Right ventricle myocardium superior (tissue), 1 donor: ENCODE measurements at regions not wholly inside any gene's neighbourhood (a gene's known extent, or its start where the extent isn't known, plus 50 kb on each side); places are given as distances from the start of the nearest gene placed in this dataset.
A peak's percentile ranks its signal among the peaks of the same experiment; 100 is the strongest.
"Not testable (repeated sequence)": the region's sequence is repeated elsewhere in the genome, so short reads cannot be mapped to it uniquely, and the experiment has no call there.

Experiments
- ATAC-seq: fragments of 200-7000 bp; cut with Tn5 transposase; one replicate; pipeline ENCODE4 v1.9.1; 2020; ENCODE audit warnings: mild to moderate bottlenecking; ENCODE audit not compliant: poor library complexity
- DNase-seq: peaks from one replicate; pipeline ENCODE4 v3.0.0-alpha.2; 2020
- intact Hi-C: fragments of 100-400 bp; cut with DNase I; formaldehyde crosslinking; loops from one replicate; pipeline ENCODE4 v1.11.2; 2022
- donor health status: DM: no; HTN: yes; CAD: no; lungs with severe emphysema.

DNA sequence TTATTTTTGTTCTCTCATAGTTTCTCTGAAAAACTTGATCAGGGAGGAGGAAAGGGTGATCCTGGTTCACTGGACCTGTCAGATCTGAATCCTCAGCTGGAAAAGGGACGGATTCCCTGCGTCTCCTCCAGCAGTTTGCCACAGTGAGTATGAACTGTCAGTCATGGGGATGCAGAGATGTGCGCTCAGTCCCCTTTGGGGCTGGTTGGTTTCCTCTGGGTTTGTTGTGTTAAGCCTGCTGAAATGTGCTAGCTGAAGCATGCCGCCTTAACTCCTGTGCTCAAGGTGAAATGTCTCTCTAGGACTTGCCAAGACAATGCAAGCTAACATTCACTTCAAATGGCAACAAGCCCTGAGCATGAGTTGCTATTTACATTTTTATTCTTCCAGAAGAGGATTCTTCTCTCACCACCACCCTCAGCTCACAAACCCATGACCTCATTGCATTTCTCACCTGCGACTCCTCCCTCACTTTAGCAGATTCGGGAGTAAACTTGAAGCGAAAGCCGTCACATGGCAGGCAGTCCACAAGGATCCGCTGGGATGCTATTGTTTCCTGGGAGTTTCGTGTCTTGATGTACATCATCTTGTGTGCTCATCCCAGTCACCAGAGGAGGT is 192.9 kb upstream of the FZD8 start:
- ATAC-seq, result no peak
- intact Hi-C loops, result no loop called here
- no peak for DNase-seq

DNA sequence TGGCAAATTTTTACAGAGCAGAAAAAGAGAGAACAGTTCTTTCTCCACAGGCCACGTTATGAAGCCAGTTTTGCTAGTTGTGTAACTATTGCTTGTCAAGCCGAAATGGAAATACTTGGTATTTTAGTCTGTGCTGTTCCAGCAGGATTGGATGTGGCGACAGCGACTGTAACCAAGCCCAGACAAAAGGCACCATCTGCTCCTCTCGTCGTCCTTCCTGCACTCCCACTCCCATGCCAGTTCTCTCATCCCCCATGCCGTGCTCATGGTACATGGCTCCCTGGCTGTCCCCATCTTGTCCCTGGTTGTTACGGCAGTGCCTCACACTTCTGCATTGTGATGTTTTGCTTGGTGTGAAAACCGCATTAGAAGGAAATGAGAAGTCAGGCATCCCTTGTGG is 185.7 kb upstream of the FZD8 start:
- DNase-seq (no peak), ATAC-seq (no peak)
- intact Hi-C loops, result no loop called here

DNA sequence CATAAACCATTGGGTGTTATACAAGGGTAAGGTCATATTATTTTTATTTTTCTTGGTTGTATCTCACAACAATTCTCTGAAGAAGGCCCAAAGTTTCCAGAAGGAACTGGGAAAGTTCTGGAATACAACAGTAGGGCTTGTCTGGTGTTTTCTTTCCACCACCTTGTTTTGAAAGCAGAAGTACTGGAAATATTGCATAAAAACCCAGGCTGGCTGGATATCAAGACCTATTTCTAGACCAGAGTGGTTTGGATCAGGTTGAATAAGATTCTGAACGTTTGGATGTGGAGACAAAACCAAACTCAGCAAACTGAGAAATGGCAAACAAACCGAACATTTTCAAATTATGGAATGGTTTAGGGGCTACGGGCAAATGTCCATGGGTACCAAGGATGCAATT is 182.6 kb upstream of the FZD8 start:
- intact Hi-C loops, result no loop called here
- DNase-seq (no peak), ATAC-seq (no peak)

DNA sequence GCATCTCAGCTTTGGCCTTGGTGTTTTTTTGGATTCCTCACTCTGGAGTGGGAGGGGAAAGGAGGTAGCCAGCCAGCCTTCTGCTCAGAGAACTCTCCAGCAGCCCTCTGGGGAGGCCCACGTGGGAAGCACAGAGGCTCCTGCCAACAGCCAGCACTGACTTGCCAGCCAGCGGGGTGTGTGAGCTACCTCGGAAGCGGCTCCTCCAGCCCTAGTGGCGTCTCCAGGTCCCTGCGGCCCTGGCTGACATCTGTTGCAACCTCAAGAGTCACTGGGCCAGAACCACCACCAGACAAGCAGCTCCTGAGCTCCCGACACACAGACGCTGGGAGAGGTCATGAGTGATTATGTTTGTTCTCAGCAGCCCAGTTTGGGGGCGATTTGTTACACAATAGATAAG is 180.2 kb upstream of the FZD8 start:
- intact Hi-C loops, result no loop called here

DNA sequence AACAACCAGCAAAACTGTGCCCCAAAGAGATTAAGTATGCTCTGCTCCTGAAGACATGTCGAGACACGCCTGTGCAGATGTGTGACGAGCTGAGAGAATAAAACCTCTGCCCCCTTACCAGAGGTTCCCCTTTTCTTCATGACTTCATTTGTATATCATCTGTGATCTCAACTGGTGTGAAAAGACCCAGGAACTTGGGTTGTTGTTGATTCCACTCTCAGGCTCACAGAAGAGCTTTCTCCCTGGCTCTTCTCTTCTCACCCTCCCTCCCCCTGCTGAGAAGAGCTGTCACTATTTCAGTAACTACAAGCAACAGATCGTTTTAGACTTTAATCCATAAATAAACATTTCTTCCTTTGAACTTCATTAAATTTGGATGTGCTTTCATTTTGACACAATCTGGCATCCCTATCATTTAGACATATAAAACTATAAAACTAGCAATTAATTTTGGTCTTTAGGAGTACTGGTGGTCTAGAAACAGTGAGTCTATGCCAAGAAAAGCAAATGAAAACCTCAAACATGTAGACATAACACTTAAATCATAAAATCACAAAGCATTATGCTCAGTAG is 179.3 kb upstream of the FZD8 start:
- intact Hi-C loops, result no loop called here
- ATAC-seq (no peak), DNase-seq (no peak)

More for the DNA sequence above, 180.2 kb upstream of the FZD8 start:
- DNase-seq, result peak; percentile 92
- ATAC-seq, result peak; percentile 99

DNA sequence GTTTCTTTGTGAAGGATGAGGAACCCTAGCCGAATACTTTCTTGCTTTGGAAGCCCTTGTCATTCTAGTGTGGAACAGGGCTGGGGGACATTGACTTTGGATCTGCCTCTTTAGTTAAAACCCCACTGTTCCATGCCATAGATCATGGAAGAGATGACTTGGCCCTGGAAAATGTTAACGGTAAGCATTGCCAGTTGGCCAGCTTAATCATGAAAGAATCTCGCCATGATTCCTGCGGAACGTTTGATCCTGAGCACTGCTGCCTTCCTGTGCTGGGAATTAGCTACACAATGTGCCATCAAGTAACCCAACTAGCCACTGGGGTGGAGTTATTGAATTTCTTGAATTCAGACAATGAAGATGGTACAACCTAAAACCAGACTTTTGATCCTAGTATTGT is 177.6 kb upstream of the FZD8 start:
- DNase-seq (no peak), ATAC-seq (no peak)
- intact Hi-C loops, result no loop called here

DNA sequence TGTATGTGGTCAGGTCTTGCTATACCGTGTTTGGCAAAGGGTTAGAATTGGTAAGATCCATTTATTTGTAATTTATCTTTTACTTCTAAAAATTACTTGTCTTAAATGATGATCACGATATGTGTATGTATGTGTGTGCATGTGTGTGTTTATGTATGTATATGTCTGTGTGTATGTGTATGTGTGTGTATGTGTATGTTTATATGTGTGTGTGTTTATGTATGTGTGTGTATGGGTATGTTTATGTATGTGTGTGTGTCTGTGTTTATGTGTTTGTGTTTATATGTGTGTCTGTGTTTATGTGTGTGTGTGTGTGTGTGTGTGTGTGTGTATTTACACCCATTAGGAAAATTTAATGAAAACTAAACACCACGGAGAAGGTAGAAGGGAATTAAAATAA is 176.9 kb upstream of the FZD8 start:
- ATAC-seq, result no peak
- DNase-seq, result no peak
- intact Hi-C loops, result no loop called here

DNA sequence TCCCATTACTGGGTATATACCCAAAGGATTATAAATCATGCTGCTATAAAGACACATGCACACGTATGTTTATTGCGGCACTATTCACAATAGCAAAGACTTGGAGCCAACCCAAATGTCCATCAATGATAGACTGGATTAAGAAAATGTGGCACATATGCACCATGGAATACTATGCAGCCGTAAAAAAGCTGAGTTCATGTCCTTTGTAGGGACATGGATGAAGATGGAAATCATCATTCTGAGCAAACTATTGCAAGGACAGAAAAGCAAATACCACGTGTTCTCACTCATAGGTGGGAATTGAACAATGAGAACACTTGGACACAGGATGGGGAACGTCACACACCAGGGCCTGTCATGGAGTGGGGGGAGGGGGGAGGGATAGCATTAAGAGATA is 175.0 kb upstream of the FZD8 start:
- ATAC-seq, intact Hi-C loops, DNase-seq: not testable (repeated sequence)

DNA sequence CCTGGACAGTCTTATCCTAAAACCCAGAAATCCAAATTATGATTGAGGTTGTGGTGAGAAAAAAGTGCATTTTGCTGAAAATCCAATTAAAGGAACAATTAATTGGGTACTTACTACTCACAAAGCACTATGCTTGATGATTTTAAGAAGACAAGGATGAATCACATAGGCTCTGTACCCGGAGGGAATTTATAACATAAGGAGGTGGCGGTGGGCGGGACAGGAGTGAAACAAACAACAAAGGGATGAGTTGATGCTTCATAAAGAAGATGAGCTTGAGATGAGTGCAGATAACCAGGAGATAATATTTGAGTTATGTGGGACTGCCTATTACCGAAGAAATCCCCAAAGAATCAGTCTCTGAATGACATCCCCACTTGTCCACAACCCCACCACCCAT is 171.1 kb upstream of the FZD8 start:
- ATAC-seq, result no peak
- no peak for DNase-seq
- intact Hi-C loops, result no loop called here

DNA sequence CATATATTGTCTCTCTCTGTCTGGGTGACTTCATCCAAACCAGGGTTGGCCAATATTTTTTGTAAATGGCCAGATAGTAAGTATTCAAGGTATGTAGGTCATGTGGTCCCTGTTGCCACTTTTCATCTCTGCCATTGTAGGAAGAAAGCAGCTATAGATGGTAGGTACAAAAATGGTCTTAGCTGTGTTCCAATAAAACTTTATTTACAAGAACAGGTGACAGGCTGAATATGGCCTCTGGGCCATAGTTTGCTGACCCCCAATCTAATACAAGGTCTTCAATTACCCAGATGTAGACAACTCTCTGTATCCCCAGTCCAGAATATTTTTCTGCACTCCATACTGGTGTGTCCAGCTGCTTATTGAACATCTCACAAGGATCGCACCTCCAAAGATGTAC is 166.2 kb upstream of the FZD8 start:
- intact Hi-C loops, result no loop called here
- DNase-seq, result no peak
- ATAC-seq, result no peak

DNA sequence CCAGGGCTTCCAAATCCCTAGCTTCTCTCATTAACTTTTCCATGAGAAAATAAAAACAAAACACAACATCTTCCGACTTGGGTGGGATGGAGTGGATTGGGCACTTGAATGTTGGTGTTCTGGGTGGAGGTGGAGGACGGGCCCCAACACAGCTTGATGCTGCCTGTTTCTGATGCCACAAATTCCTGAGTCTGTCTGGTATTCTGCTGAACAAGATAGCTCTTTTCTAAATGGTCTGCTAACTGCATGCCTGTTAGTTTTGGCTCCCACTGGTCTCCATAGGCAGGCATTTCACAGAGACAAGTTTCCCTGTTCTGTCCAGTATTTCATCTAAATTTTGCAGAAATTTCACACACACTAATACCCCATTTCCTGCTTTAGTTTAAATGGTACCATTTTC is 160.9 kb upstream of the FZD8 start:
- ATAC-seq (no peak), DNase-seq (no peak)
- intact Hi-C loops, result no loop called here

DNA sequence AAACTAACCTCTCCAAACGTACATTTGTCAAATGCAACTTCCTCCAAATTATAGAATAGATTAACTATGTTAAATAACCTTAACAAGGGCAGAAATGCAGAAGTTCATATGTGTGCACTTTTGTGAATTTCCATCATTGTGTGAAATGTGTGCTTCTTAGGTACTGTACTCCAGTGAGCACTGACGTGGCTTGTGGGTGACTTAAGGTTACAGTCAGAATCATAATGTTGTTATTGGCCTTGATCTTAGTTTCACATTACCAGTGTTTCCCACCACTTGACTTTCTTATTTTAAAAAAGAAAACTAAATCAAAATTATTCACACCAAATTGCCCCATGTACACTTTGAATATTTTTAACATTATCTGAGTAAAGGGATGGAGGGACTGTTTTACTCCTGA is 155.1 kb upstream of the FZD8 start:
- DNase-seq, result no peak
- intact Hi-C loops, result no loop called here
- ATAC-seq, result no peak

DNA sequence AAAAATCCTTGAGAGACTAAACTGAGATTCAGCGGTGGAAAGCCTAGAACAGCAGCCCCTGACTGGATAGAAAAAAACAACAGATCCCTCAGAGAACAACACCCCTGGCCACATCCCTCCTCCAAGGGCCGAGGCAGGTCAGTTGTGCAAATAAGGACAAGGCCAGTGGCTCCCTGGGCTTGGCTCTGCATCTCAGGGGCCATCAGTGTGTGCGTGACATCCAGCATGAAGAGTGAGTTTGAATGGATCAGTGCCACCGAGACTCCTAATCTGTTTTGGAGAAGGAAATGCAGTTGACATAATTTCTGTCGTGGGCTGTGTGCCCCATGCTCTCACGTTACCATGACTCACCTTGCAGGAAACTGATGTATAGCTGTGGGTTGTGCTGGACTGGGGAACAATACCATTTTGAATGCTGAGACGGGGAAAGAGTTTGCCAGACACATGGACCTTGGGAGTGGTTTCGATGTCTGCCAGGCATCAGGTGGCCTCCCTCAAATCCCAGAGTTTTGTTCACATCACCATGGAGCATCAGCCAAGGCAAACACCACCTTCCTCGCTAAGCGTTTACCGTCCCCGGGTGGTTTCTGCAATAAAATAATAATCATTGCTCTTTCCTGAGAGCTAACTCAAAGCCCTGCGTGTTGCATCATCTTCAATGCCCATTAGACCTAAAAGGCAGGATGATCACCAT is 153.2 kb upstream of the FZD8 start:
- intact Hi-C loops, result no loop called here
- DNase-seq (no peak), ATAC-seq (no peak)

DNA sequence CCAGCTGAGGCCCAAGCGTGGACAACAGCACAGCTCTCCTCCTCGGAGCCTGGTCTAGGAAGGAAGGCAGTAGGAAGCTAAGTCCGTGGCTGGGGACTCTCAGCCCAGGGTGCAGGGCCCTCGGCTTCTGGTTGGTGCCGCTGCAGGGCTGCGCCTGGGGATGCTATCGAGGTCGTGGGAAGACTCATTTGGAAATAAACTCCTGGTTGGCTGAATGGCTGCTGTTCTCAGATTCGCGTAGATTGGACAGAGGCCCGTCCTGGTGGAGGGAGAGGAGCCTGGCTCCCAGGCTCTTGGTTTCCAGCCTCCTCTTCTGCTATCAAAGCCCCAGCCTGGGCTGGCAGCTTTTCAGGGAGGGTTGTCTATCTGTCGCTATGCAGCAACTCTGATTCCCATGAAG is 152.6 kb upstream of the FZD8 start:
- ATAC-seq (no peak), DNase-seq (peak; percentile 44)
- intact Hi-C loops, result no loop called here

DNA sequence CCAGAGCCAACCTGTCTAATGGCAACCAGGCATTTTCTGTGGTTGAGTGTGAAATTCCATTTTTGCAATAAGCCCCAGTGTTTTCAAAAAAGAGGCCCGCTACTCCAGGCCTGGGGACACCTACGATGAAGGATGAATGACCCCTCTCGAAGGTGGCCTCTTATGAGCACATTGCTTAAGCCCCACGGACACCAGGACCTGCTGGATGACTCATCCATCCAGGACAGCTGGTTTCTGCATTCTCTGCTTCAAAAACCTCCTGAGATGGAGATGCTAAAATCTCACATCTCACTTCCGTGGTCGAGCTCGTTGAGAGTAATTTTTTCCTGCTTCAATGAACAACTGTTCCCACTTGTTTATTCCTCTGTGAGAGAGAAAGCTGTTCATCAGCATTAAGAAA is 150.2 kb upstream of the FZD8 start:
- ATAC-seq, result no peak
- DNase-seq, result no peak
- intact Hi-C loops, result no loop called here

DNA sequence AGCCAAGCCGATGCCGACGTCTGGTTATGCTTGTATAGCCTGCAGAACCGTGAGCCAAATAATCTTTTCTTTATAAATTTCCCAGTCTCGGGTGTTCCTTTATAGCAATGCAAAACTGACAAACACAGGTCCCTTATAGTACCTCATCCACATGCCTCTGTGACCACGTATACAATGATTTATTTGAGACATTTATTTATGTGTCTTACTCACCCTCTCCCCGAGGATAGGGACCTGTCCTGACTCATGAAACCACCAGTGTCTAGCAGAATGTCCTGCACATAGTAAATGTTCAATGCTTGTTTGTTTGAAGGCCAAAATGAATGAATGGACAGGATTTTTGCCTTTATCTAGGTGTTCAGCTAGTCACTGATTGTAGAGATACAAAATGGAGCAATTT is 147.9 kb upstream of the FZD8 start:
- DNase-seq (no peak), ATAC-seq (no peak)
- intact Hi-C loops, result no loop called here

DNA sequence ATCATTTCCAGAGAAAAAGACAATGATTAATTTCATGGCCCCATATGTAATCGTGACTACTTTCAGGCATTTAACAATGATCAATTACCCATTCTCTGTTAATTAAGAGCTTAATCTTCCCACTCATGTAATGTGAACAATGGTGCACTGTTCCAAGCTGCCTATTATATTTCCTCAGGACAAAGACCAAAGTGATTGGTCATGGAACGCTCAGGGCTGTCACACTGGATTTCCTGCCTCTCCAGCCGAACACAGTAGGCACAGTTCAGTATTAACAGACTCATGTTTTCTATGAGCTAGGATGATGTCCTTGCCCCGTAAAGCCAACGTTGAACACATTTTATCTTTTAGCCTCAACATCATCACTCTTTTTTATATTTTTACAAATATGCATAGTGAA is 142.7 kb upstream of the FZD8 start:
- intact Hi-C loops, result no loop called here
- DNase-seq (no peak), ATAC-seq (no peak)

DNA sequence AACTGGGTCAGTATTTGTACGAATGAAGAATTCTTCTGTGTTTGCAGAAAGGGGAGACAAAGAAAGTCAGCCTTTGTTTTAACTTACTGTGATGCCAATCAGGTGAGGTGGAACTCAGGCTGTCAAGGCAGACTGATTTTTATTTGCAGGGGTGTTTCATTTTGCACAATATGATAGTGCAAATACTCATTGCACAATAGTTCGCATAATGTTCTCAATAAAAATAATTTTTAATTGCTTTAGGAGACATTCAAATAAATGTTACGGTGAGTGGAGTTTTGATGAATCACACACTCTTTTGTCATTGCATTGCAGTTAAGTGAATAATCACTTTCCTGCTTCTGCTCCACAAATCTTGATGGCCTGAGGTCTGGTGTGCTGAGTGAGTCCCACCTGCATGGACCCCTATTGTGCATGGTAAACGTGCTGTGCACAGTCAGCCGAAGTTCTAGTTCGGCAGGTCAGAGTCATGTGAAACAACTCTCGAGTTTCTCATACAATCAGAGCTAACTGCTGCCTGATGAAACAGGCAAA is 141.3 kb upstream of the FZD8 start:
- ATAC-seq (no peak), DNase-seq (no peak)
- intact Hi-C loops, result no loop called here

DNA sequence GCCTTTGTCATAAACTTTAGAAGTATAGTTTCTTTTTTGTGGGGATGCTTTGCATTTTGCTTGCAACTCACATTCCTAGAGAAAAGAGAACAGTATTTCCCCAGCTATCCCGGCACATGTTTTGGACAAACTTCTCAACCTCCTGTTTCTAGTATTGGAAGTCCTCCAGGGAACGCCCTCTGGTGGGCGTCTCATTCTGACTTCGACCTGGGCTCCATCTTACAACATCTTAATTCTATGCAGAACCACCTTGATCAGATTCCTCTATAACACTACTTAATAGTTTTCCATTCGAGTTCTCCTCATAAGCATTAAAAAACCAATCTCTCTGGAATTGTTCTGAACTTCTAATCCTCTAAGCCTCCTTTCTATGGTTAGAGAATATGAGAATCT is 139.5 kb upstream of the FZD8 start:
- ATAC-seq (no peak), DNase-seq (no peak)
- intact Hi-C loops, result no loop called here

DNA sequence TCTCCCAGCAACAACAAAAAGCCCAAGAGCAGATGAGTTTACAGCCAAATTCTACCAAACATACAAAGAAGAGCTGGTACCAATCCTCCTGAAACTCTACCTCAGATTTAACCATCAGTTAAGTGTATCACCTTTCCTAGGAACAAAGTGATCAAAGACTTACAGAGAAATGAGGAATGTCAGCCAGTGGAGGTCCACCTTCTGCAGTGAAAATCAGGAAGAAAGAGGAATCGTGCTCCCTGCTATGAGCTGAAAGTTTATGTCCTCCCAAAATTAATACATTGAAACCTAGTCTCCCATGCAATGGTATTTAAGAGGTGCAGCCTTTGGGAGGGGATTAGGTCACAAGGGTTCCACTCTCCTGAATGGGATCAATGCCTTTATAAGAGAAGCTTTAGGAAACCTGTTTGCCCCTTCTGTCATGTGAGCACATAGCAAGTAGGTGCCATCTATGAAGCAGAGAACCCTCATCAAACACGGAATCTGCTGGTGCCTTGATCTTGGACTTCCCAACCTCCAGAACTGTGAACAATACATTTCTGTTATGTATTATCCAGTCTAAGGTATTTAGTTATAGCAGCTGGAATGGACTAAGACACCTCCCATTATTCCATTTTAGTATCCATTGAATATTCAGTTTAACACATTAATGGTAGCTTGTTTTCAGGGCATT is 139.0 kb upstream of the FZD8 start:
- intact Hi-C loops, result no loop called here
- ATAC-seq (no peak), DNase-seq (no peak)
